ENCODE measurements at regions not wholly inside any gene's neighbourhood (a gene's known extent, or its start where the extent isn't known, plus 50 kb on each side); places are given as distances from the start of the nearest gene placed in this dataset.

- no peak overlapping the region for H2AFZ ChIP-seq (ENCODE audit: low read length)
- no peaks in the 10 kb centered on the region for H3K9me2 ChIP-seq (ENCODE audit: low read depth, low read length)
- H3K4me2 ChIP-seq (ENCODE audit: low read length): no peak overlapping the region
- H4K20me1 ChIP-seq (ENCODE audit: insufficient read depth, low read length): no peaks in the 10 kb centered on the region
- H3K9me3 ChIP-seq (ENCODE audit: low read length): no peaks in the 10 kb centered on the region
- no peak for TF ChIP-seq EZH2 (IDR thresholded peaks at IDR 0.05; ENCODE audit: borderline replicate concordance, low read length)
- no peak for TF ChIP-seq CTCF (IDR thresholded peaks at IDR 0.05; ENCODE audit: low read length)
- no peaks in the 10 kb centered on the region for H3K36me3 ChIP-seq (ENCODE audit: insufficient read depth, low read length)
- no peaks in the 10 kb centered on the region for H3K4me1 ChIP-seq (ENCODE audit: insufficient read depth, low read length, severe bottlenecking)
- H3F3A ChIP-seq (ENCODE audit: insufficient read depth, low read length): no peaks in the 10 kb centered on the region
- no peak overlapping the region for H3K4me3 ChIP-seq (ENCODE audit: low read depth, low read length, poor library complexity, severe bottlenecking)
- no peak overlapping the region for H3K9ac ChIP-seq (ENCODE audit: low read length)
- H3K27ac ChIP-seq (ENCODE audit: low read depth, low read length, poor library complexity, severe bottlenecking): no peak overlapping the region
- H3K27me3 ChIP-seq (ENCODE audit: insufficient read depth, low read length): no peaks in the 10 kb centered on the region
- H3K79me2 ChIP-seq (ENCODE audit: insufficient read depth, low read length): no peaks in the 10 kb centered on the region
Observed at GRCh38 chr9:107761307-107761706, 271.7 kb upstream of the KLF4 start.

GRCh38 chr9:107760469-107761242 lies 271.1 kb upstream of the KLF4 start:
- H3K4me2 ChIP-seq (ENCODE audit: low read length): no peak overlapping the region
- no peak overlapping the region for H3K9ac ChIP-seq (ENCODE audit: low read length)
- no peak overlapping the region for H3K27ac ChIP-seq (ENCODE audit: low read depth, low read length, poor library complexity, severe bottlenecking)
- no peaks in the 10 kb centered on the region for H4K20me1 ChIP-seq (ENCODE audit: insufficient read depth, low read length)
- H3K36me3 ChIP-seq (ENCODE audit: insufficient read depth, low read length): no peaks in the 10 kb centered on the region
- H3K79me2 ChIP-seq (ENCODE audit: insufficient read depth, low read length): no peaks in the 10 kb centered on the region
- no peaks in the 10 kb centered on the region for H3K9me3 ChIP-seq (ENCODE audit: low read length)
- no peaks in the 10 kb centered on the region for H3F3A ChIP-seq (ENCODE audit: insufficient read depth, low read length)
- no peaks in the 10 kb centered on the region for H3K4me1 ChIP-seq (ENCODE audit: insufficient read depth, low read length, severe bottlenecking)
- H3K4me3 ChIP-seq (ENCODE audit: low read depth, low read length, poor library complexity, severe bottlenecking): no peak overlapping the region
- no peaks in the 10 kb centered on the region for H3K9me2 ChIP-seq (ENCODE audit: low read depth, low read length)
- H2AFZ ChIP-seq (ENCODE audit: low read length): no peak overlapping the region
- TF ChIP-seq CTCF (IDR thresholded peaks at IDR 0.05; ENCODE audit: low read length) (no peak), EZH2 (IDR thresholded peaks at IDR 0.05; ENCODE audit: borderline replicate concordance, low read length) (no peak)
- H3K27me3 ChIP-seq (ENCODE audit: insufficient read depth, low read length): no peaks in the 10 kb centered on the region

- Histone ChIP-seq H3K27me3 (ENCODE audit: insufficient read depth, low read length) (no peaks in the 10 kb centered on the region), H3K79me2 (ENCODE audit: insufficient read depth, low read length) (no peaks in the 10 kb centered on the region), H3F3A (ENCODE audit: insufficient read depth, low read length) (no peaks in the 10 kb centered on the region), H3K36me3 (ENCODE audit: insufficient read depth, low read length) (no peaks in the 10 kb centered on the region), H2AFZ (ENCODE audit: low read length) (no peak overlapping the region), H3K4me2 (ENCODE audit: low read length) (no peak overlapping the region), H3K4me3 (ENCODE audit: low read depth, low read length, poor library complexity, severe bottlenecking) (no peak overlapping the region), H3K9ac (ENCODE audit: low read length) (no peak overlapping the region), H4K20me1 (ENCODE audit: insufficient read depth, low read length) (no peaks in the 10 kb centered on the region), H3K4me1 (ENCODE audit: insufficient read depth, low read length, severe bottlenecking) (no peaks in the 10 kb centered on the region), H3K27ac (ENCODE audit: low read depth, low read length, poor library complexity, severe bottlenecking) (no peak overlapping the region), H3K9me3 (ENCODE audit: low read length) (no peaks in the 10 kb centered on the region), H3K9me2 (ENCODE audit: low read depth, low read length) (no peaks in the 10 kb centered on the region)
- TF ChIP-seq CTCF (IDR thresholded peaks at IDR 0.05; ENCODE audit: low read length): no peak
- TF ChIP-seq EZH2 (IDR thresholded peaks at IDR 0.05; ENCODE audit: borderline replicate concordance, low read length): no peak
Observed at GRCh38 chr9:107759823-107760166, 270.2 kb upstream of the KLF4 start.

All from OCI-LY1 (cell line).